ENCODE measurements at regions not wholly inside any gene's neighbourhood (a gene's known extent, or its start where the extent isn't known, plus 50 kb on each side); places are given as distances from the start of the nearest gene placed in this dataset.
A peak's percentile ranks its signal among the peaks of the same experiment; 100 is the strongest.

DNA sequence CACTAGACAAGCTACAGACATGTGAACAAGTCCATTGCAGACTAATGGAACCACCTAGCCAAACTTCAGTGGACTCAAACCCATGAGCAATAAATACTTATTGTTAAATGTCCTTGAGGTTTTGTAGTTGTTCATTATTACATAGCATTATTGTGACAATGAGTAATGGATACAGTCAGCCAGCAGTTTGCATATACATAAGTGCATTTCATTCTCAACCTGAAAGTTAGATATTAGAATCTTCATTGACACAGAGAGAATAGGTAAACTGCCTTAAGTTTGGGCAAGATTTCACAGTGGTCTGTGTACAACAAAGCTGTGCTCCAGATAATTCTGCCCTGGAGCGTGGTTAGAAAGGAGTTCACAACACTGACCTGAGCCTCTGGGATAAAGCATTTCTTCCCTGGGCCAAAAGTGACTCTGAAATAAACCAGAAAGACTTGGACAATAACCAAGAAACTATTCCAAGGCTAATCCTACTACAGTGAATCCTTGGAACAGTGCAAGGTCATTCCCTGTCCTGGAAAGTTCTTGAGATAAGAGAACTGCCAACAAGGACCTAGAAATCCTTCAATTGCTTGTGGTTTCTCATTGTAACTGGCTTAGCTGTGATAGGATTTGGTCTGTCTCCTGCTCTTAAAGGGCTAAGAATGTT is 225.5 kb upstream of the STT3B start:
- TF ChIP-seq CTCF (IDR thresholded peaks at IDR 0.05; ENCODE audit: insufficient read depth, low read depth, low read length) (no peak), EZH2 (IDR thresholded peaks at IDR 0.05; ENCODE audit: insufficient read depth, low read length) (no peak)
- Mint-ChIP-seq H3K27ac (ENCODE audit: unreplicated experiment) (no peak overlapping the region), H3K27me3 (ENCODE audit: low read depth, unreplicated experiment) (no peaks in the 10 kb centered on the region), H3K4me3 (ENCODE audit: unreplicated experiment) (no peak overlapping the region), H3K9me3 (ENCODE audit: unreplicated experiment) (peaks cover 2% of the 10 kb centered on the region), H3K36me3 (ENCODE audit: low read depth, unreplicated experiment) (peaks cover 1% of the 10 kb centered on the region), H3K4me1 (ENCODE audit: low read depth, unreplicated experiment) (no peaks in the 10 kb centered on the region)
- no peak overlapping the region for H2AFZ ChIP-seq (ENCODE audit: low read depth, low read length)
- H3K4me3 ChIP-seq (ENCODE audit: insufficient read depth, low read depth, low read length): no peak overlapping the region
- no peaks in the 10 kb centered on the region for H3K9me3 ChIP-seq (ENCODE audit: insufficient read depth, low read depth, low read length)
- H3K79me2 ChIP-seq (ENCODE audit: insufficient read depth, low read length): no peaks in the 10 kb centered on the region
- DNase-seq (ENCODE audit: low read depth) (peak; percentile 27), FAIRE-seq (no peak)
- H3K27ac ChIP-seq (ENCODE audit: low read depth, low read length): no peak overlapping the region
- no peaks in the 10 kb centered on the region for H3K27me3 ChIP-seq (ENCODE audit: insufficient read depth, low read length)
- no peaks in the 10 kb centered on the region for H3K36me3 ChIP-seq (ENCODE audit: insufficient read depth, low read length)
- no peak overlapping the region for H3K4me2 ChIP-seq (ENCODE audit: low read length)
- no peaks in the 10 kb centered on the region for H3K4me1 ChIP-seq (ENCODE audit: insufficient read depth, low read length)
- H3K9ac ChIP-seq (ENCODE audit: low read length): no peak overlapping the region
- H4K20me1 ChIP-seq (ENCODE audit: insufficient read depth, low read length): no peaks in the 10 kb centered on the region

GRCh38 chr3:31311559-31311958 is 221.2 kb upstream of the STT3B start:
- H3K9me3 Mint-ChIP-seq (ENCODE audit: unreplicated experiment): peaks cover 22% of the 10 kb centered on the region

More at GRCh38 chr3:31311559-31311958, 221.2 kb upstream of the STT3B start:
- Histone ChIP-seq H3K4me2 (ENCODE audit: low read length) (no peak overlapping the region), H3K9ac (ENCODE audit: low read length) (no peak overlapping the region), H3K36me3 (ENCODE audit: insufficient read depth, low read length) (no peaks in the 10 kb centered on the region), H3K9me3 (ENCODE audit: insufficient read depth, low read depth, low read length) (peaks cover 3% of the 10 kb centered on the region), H3K4me1 (ENCODE audit: insufficient read depth, low read length) (no peaks in the 10 kb centered on the region), H3K27me3 (ENCODE audit: insufficient read depth, low read length) (no peaks in the 10 kb centered on the region), H3K79me2 (ENCODE audit: insufficient read depth, low read length) (no peaks in the 10 kb centered on the region), H2AFZ (ENCODE audit: low read depth, low read length) (no peak overlapping the region), H3K27ac (ENCODE audit: low read depth, low read length) (no peak overlapping the region), H3K4me3 (ENCODE audit: insufficient read depth, low read depth, low read length) (no peak overlapping the region), H4K20me1 (ENCODE audit: insufficient read depth, low read length) (no peaks in the 10 kb centered on the region)
- Mint-ChIP-seq H3K4me1 (ENCODE audit: low read depth, unreplicated experiment) (no peaks in the 10 kb centered on the region), H3K27me3 (ENCODE audit: low read depth, unreplicated experiment) (no peaks in the 10 kb centered on the region), H3K4me3 (ENCODE audit: unreplicated experiment) (no peak overlapping the region), H3K36me3 (ENCODE audit: low read depth, unreplicated experiment) (peaks cover 3% of the 10 kb centered on the region), H3K27ac (ENCODE audit: unreplicated experiment) (no peak overlapping the region)
- TF ChIP-seq CTCF (IDR thresholded peaks at IDR 0.05; ENCODE audit: insufficient read depth, low read depth, low read length) (no peak), EZH2 (IDR thresholded peaks at IDR 0.05; ENCODE audit: insufficient read depth, low read length) (no peak)
- no peak for DNase-seq (ENCODE audit: low read depth)
- no peak for FAIRE-seq
